ENCODE measurements at regions not wholly inside any gene's neighbourhood (a gene's known extent, or its start where the extent isn't known, plus 50 kb on each side); places are given as distances from the start of the nearest gene placed in this dataset.

DNA sequence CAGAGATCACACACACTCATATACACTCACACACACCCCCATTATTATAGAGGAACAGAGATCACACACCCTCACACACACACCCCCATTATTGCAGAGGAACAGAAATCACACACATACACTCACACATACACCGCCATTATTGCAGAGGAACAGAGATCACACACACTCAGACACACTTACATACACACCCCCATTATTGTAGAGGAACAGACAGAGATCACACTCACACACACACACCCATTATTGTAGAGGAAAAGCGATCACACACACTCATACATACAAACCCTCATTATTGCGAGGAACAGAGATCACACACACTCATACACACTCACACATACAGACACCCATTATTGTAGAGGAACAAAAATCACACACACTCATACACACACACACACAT is 239.0 kb downstream of the BUB3 start:
- no peaks in the 10 kb centered on the region for H3K9me1 ChIP-seq (replicated peaks; ENCODE audit: control insufficient read depth, extremely low read depth, insufficient read depth, low read length)
- no peaks in the 10 kb centered on the region for H3K36me3 ChIP-seq (ENCODE audit: control insufficient read depth in 2 of 2, extremely low read depth in 1 of 2, insufficient read depth in 2 of 2, low read length in 2 of 2)
- H3K4me3 ChIP-seq (replicated peaks in 1 of 3; ENCODE audit: insufficient read depth in 1 of 3, low read depth in 1 of 3, low read length in 3 of 3): no peak overlapping the region
- no peak overlapping the region for H2AFZ ChIP-seq (ENCODE audit: low read depth, low read length)
- no peak overlapping the region for H3K27ac ChIP-seq (ENCODE audit: insufficient read depth, low read depth, low read length)
- peaks cover 2% of the 10 kb centered on the region for H3K9me3 ChIP-seq (replicated peaks; ENCODE audit: control insufficient read depth, insufficient read depth, low read length)
- TF ChIP-seq POLR2A (IDR thresholded peaks at IDR 0.05; ENCODE audit: low read depth, low read length) (no peak), EZH2 (IDR thresholded peaks at IDR 0.05; ENCODE audit: borderline replicate concordance, low read depth, low read length, severe bottlenecking) (no peak), POLR2AphosphoS5 (IDR thresholded peaks at IDR 0.05; ENCODE audit: insufficient read depth, low read depth, low read length) (no peak), GATA2 (IDR thresholded peaks at IDR 0.05; ENCODE audit: insufficient read depth, insufficient read length, low read depth, low read length) (no peak), FOS (IDR thresholded peaks at IDR 0.05; ENCODE audit: borderline replicate concordance, insufficient read depth, low read length) (no peak)
- H4K20me1 ChIP-seq (replicated peaks; ENCODE audit: control insufficient read depth, extremely low read depth, insufficient read depth, low read length): no peaks in the 10 kb centered on the region
- BruUV-seq (replicated peaks): no TSS peak
- no peaks in the 10 kb centered on the region for H3K79me2 ChIP-seq (ENCODE audit: control insufficient read depth, insufficient read depth, low read length)
- no peaks in the 10 kb centered on the region for H3K4me1 ChIP-seq (ENCODE audit: control insufficient read depth, extremely low read depth, insufficient read depth, low read length)
- DNase-seq (ENCODE audit: low read depth, low spot score) (no peak), FAIRE-seq (no peak)
- dilution Hi-C loops (cut with MboI; ENCODE audit: extremely low pct_ligation_motif_present, low sequenced_read_pairs): no loop called here
- ChIA-PET CTCF (no interaction called here), POLR2A (no interaction called here)
- H3K27me3 ChIP-seq (ENCODE audit: control insufficient read depth in 2 of 2, insufficient read depth in 2 of 2, low read length in 2 of 2): no peaks in the 10 kb centered on the region
- H3K4me2 ChIP-seq (ENCODE audit: insufficient read depth, low read length): no peak overlapping the region
- no peak overlapping the region for H3K9ac ChIP-seq (replicated peaks; ENCODE audit: extremely low read depth, insufficient read depth, low read length)
- intact Hi-C loops (cut with micrococcal nuclease): no loop called here

DNA sequence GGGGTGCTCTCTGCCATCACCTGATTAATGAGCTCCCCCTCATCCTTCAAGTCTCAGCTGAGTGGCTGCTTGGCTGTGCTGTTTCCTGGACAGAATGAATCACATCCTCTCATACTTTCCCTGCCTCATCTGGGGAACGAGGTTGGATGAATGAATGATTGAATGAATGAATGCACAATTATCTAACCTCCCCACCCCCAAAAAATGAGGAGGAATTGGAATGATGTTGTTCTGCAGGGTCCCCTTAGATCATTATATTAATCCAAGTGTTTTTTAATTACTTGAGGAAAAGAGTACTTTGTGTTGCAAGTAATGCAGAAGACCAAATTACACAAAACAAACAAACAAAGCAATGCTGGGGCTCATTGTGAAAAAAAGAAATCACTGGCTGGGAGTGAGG is 240.2 kb downstream of the BUB3 start:
- CTCF ChIA-PET: no interaction called here
- no TSS peak for BruUV-seq (replicated peaks)

More for the DNA sequence above, 240.2 kb downstream of the BUB3 start:
- Histone ChIP-seq H3K9me3 (replicated peaks; ENCODE audit: control insufficient read depth, insufficient read depth, low read length) (peaks cover 2% of the 10 kb centered on the region), H3K36me3 (ENCODE audit: control insufficient read depth in 2 of 2, extremely low read depth in 1 of 2, insufficient read depth in 2 of 2, low read length in 2 of 2) (no peaks in the 10 kb centered on the region), H3K9ac (replicated peaks; ENCODE audit: extremely low read depth, insufficient read depth, low read length) (no peak overlapping the region), H3K4me2 (ENCODE audit: insufficient read depth, low read length) (no peak overlapping the region), H3K9me1 (replicated peaks; ENCODE audit: control insufficient read depth, extremely low read depth, insufficient read depth, low read length) (no peaks in the 10 kb centered on the region), H3K27me3 (ENCODE audit: control insufficient read depth in 2 of 2, insufficient read depth in 2 of 2, low read length in 2 of 2) (no peaks in the 10 kb centered on the region), H4K20me1 (replicated peaks; ENCODE audit: control insufficient read depth, extremely low read depth, insufficient read depth, low read length) (no peaks in the 10 kb centered on the region), H3K27ac (ENCODE audit: insufficient read depth, low read depth, low read length) (no peak overlapping the region), H3K79me2 (ENCODE audit: control insufficient read depth, insufficient read depth, low read length) (no peaks in the 10 kb centered on the region), H3K4me1 (ENCODE audit: control insufficient read depth, extremely low read depth, insufficient read depth, low read length) (no peaks in the 10 kb centered on the region), H2AFZ (ENCODE audit: low read depth, low read length) (no peak overlapping the region), H3K4me3 (replicated peaks in 1 of 3; ENCODE audit: insufficient read depth in 1 of 3, low read depth in 1 of 3, low read length in 3 of 3) (no peak overlapping the region)
- dilution Hi-C loops (cut with MboI; ENCODE audit: extremely low pct_ligation_motif_present, low sequenced_read_pairs): no loop called here
- intact Hi-C loops (cut with micrococcal nuclease): no loop called here
- FAIRE-seq (no peak), DNase-seq (ENCODE audit: low read depth, low spot score) (no peak)
- TF ChIP-seq MYC (IDR thresholded peaks at IDR 0.05; ENCODE audit: low read depth, low read length) (no peak), JUN (IDR thresholded peaks at IDR 0.05; ENCODE audit: borderline replicate concordance, insufficient read depth, insufficient read length, low read depth) (no peak), POLR2A (IDR thresholded peaks at IDR 0.05; ENCODE audit: low read depth, low read length) (no peak), POLR2AphosphoS5 (IDR thresholded peaks at IDR 0.05; ENCODE audit: insufficient read depth, low read depth, low read length) (no peak), FOS (IDR thresholded peaks at IDR 0.05; ENCODE audit: borderline replicate concordance, insufficient read depth, low read length) (no peak), EZH2 (IDR thresholded peaks at IDR 0.05; ENCODE audit: borderline replicate concordance, low read depth, low read length, severe bottlenecking) (no peak), GATA2 (IDR thresholded peaks at IDR 0.05; ENCODE audit: insufficient read depth, insufficient read length, low read depth, low read length) (no peak)
- TF ChIP-seq, protein P1, sequence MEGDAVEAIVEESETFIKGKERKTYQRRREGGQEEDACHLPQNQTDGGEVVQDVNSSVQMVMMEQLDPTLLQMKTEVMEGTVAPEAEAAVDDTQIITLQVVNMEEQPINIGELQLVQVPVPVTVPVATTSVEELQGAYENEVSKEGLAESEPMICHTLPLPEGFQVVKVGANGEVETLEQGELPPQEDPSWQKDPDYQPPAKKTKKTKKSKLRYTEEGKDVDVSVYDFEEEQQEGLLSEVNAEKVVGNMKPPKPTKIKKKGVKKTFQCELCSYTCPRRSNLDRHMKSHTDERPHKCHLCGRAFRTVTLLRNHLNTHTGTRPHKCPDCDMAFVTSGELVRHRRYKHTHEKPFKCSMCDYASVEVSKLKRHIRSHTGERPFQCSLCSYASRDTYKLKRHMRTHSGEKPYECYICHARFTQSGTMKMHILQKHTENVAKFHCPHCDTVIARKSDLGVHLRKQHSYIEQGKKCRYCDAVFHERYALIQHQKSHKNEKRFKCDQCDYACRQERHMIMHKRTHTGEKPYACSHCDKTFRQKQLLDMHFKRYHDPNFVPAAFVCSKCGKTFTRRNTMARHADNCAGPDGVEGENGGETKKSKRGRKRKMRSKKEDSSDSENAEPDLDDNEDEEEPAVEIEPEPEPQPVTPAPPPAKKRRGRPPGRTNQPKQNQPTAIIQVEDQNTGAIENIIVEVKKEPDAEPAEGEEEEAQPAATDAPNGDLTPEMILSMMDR (IDR thresholded peaks at IDR 0.05; ENCODE audit: extremely low read depth in 1 of 2, insufficient read depth in 1 of 2, low read depth in 1 of 2, low read length in 2 of 2): no peak
- TF ChIP-seq, protein P2, sequence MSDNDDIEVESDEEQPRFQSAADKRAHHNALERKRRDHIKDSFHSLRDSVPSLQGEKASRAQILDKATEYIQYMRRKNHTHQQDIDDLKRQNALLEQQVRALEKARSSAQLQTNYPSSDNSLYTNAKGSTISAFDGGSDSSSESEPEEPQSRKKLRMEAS (IDR thresholded peaks at IDR 0.05; ENCODE audit: insufficient read depth, insufficient read length): no peak
- POLR2A ChIA-PET: no interaction called here
